Transverse colon (tissue), 3 donors: ENCODE measurements at regions not wholly inside any gene's neighbourhood (a gene's known extent, or its start where the extent isn't known, plus 50 kb on each side); places are given as distances from the start of the nearest gene placed in this dataset.

Source experiments
- POLR2A ChIP-seq: fragments of 450-650 bp; IDR thresholded peaks from one replicate; pipeline ENCODE4 v1.6.1; 2016; ENCODE audit warnings: antibody characterized with exemption, mild to moderate bottlenecking, moderate library complexity
- TF ChIP-seq, protein P1 (sequence below), 5 experiments: fragments of 200-600 bp in 3 of 5; fragments of 450-650 bp in 2 of 5; sonication (generic) in 3 of 5; IDR thresholded peaks; 1 replicate in 2 of 5; 2 replicates in 3 of 5; pipeline ENCODE4 v1.5.1; 2016 to 2017; ENCODE audit warnings: antibody characterized with exemption in 5 of 5, inconsistent platforms in 3 of 5, mild to moderate bottlenecking in 2 of 5, moderate library complexity in 1 of 5

- no peak for TF ChIP-seq POLR2A
- TF ChIP-seq, protein P1, sequence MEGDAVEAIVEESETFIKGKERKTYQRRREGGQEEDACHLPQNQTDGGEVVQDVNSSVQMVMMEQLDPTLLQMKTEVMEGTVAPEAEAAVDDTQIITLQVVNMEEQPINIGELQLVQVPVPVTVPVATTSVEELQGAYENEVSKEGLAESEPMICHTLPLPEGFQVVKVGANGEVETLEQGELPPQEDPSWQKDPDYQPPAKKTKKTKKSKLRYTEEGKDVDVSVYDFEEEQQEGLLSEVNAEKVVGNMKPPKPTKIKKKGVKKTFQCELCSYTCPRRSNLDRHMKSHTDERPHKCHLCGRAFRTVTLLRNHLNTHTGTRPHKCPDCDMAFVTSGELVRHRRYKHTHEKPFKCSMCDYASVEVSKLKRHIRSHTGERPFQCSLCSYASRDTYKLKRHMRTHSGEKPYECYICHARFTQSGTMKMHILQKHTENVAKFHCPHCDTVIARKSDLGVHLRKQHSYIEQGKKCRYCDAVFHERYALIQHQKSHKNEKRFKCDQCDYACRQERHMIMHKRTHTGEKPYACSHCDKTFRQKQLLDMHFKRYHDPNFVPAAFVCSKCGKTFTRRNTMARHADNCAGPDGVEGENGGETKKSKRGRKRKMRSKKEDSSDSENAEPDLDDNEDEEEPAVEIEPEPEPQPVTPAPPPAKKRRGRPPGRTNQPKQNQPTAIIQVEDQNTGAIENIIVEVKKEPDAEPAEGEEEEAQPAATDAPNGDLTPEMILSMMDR (IDR thresholded peaks at IDR 0.05): no peak
Observed at GRCh38 chr15:77798847-77799246, 166.1 kb upstream of the LINGO1 start.
